H1 (cell line): ENCODE measurements at regions not wholly inside any gene's neighbourhood (a gene's known extent, or its start where the extent isn't known, plus 50 kb on each side); places are given as distances from the start of the nearest gene placed in this dataset.

Experiments used
- CTCF ChIA-PET: fragments of 300-600 bp; sonication (Branson Sonifier 250); formaldehyde crosslinking; loops from one replicate; lab custom pipeline; 2021; ENCODE audit not compliant: partially characterized antibody; lab: Charles Lee
- POLR2A ChIA-PET: fragments of 300-600 bp; sonication (Branson Sonifier 250); formaldehyde crosslinking; loops from one replicate; lab custom pipeline; 2021; ENCODE audit warnings: inconsistent platforms; ENCODE audit not compliant: partially characterized antibody; lab: Charles Lee
- DNase-seq, 2 experiments: peaks; one replicate each; pipeline versions ENCODE4 v3.0.0 to v3.0.0-alpha.2; 2010 to 2022; ENCODE audit warnings: low spot score in 2 of 2, low read depth in 1 of 2, mixed read lengths in 1 of 2
- FAIRE-seq: peaks from 2 replicates; lab custom pipeline; 2011; peaks lifted over from hg19 to GRCh38; lab: Jason Lieb, UNC
- H2AFZ ChIP-seq: 2 replicates; pipeline ENCODE4 v1.8.1; 2012; ENCODE audit warnings: low read length, inconsistent platforms
- H2AK5ac ChIP-seq: 2 replicates; pipeline ENCODE4 v1.6.1; 2013; ENCODE audit warnings: low read depth, low read length
- H2BK120ac ChIP-seq: replicated peaks from 2 replicates; pipeline ENCODE3; 2013; ENCODE audit warnings: low read depth, low read length, inconsistent platforms
- H2BK12ac ChIP-seq: 2 replicates; pipeline ENCODE4 v1.6.1; 2013; ENCODE audit warnings: low read depth, low read length
- H2BK15ac ChIP-seq: 2 replicates; pipeline ENCODE4 v1.6.1; 2013; ENCODE audit warnings: low read length
- H2BK20ac ChIP-seq: 2 replicates; pipeline ENCODE4 v1.6.1; 2013; ENCODE audit warnings: low read length
- H2BK5ac ChIP-seq: 2 replicates; pipeline ENCODE4 v1.6.1; 2013; ENCODE audit warnings: low read depth, low read length
- H3K14ac ChIP-seq: 2 replicates; pipeline ENCODE4 v1.6.1; 2013; ENCODE audit warnings: inconsistent platforms; ENCODE audit not compliant: insufficient read length
- H3K18ac ChIP-seq: 2 replicates; pipeline ENCODE4 v1.6.1; 2013; ENCODE audit warnings: low read length; ENCODE audit errors: extremely low read depth
- H3K23ac ChIP-seq: 2 replicates; pipeline ENCODE4 v1.6.1; 2013; ENCODE audit warnings: inconsistent platforms; ENCODE audit not compliant: insufficient read length
- H3K23me2 ChIP-seq: 2 replicates; pipeline ENCODE4 v1.6.1; 2013; ENCODE audit warnings: low read depth, low read length
- H3K27ac ChIP-seq: 2 replicates; pipeline ENCODE4 v1.6.1; 2011; ENCODE audit warnings: low read depth, low read length, inconsistent platforms
- H3K27me3 ChIP-seq, 4 experiments: replicated peaks in 1 of 4; 1 replicate in 1 of 4; 2 replicates in 3 of 4; pipeline versions ENCODE4 v1.6.1 to v1.8.1; 2011 to 2013; ENCODE audit warnings: low read length in 3 of 4, mild to moderate bottlenecking in 3 of 4, inconsistent platforms in 2 of 4, mixed read lengths in 2 of 4, moderate library complexity in 1 of 4; ENCODE audit not compliant: control insufficient read depth in 3 of 4, insufficient read depth in 3 of 4; ENCODE audit errors: extremely low read depth in 1 of 4
- H3K36me3 ChIP-seq, 4 experiments: 2 replicates each; pipeline versions ENCODE4 v1.6.1 to v1.8.1; 2011 to 2013; ENCODE audit warnings: mild to moderate bottlenecking in 4 of 4, low read length in 3 of 4, moderate library complexity in 2 of 4, control low read depth in 1 of 4, inconsistent platforms in 1 of 4; ENCODE audit not compliant: insufficient read depth in 4 of 4, control insufficient read depth in 2 of 4
- H3K4ac ChIP-seq: replicated peaks from 2 replicates; pipeline ENCODE3; 2013; ENCODE audit warnings: low read length, low read depth, mixed read lengths, inconsistent platforms; ENCODE audit not compliant: insufficient read length
- H3K4me1 ChIP-seq, 4 experiments: replicated peaks in 1 of 4; 1 replicate in 1 of 4; 2 replicates in 3 of 4; pipeline versions ENCODE4 v1.6.1 to v1.8.1; 2011 to 2013; ENCODE audit warnings: low read length in 3 of 4, inconsistent platforms in 2 of 4, mixed read lengths in 1 of 4; ENCODE audit not compliant: insufficient read depth in 4 of 4, control insufficient read depth in 3 of 4
- H3K4me2 ChIP-seq, 2 experiments: 2 replicates each; pipeline versions ENCODE4 v1.6.1 to v1.8.1; 2011 to 2013; ENCODE audit warnings: low read depth in 2 of 2, low read length in 2 of 2, control low read depth in 1 of 2, inconsistent platforms in 1 of 2, mild to moderate bottlenecking in 1 of 2; ENCODE audit not compliant: insufficient read depth in 1 of 2
- H3K4me3 ChIP-seq, 4 experiments: fragments of 200-600, 300-600 bp in 1 of 4; sonication (generic), shearing (Covaris generic), sonication (Bioruptor Twin) in 1 of 4; 2 replicates each; pipeline versions ENCODE4 v1.5.1 to v1.8.1; 2011 to 2016; ENCODE audit warnings: low read length in 4 of 4, low read depth in 3 of 4, control low read depth in 2 of 4, inconsistent platforms in 2 of 4, mild to moderate bottlenecking in 2 of 4, mixed read lengths in 1 of 4, moderate library complexity in 1 of 4; ENCODE audit not compliant: insufficient read depth in 2 of 4; ENCODE audit errors: extremely low read depth in 1 of 4
- H3K56ac ChIP-seq: replicated peaks from 2 replicates; pipeline ENCODE3; 2013; ENCODE audit warnings: low read depth, mild to moderate bottlenecking, mixed read lengths, low read length, inconsistent platforms; ENCODE audit not compliant: insufficient read length
- H3K79me1 ChIP-seq: 2 replicates; pipeline ENCODE4 v1.6.1; 2013; ENCODE audit warnings: low read depth, low read length, control low read depth
- H3K79me2 ChIP-seq, 2 experiments: 2 replicates each; pipeline versions ENCODE4 v1.6.1 to v1.8.1; 2012 to 2013; ENCODE audit warnings: low read length in 2 of 2, mild to moderate bottlenecking in 2 of 2, inconsistent platforms in 1 of 2; ENCODE audit not compliant: insufficient read depth in 2 of 2, control insufficient read depth in 1 of 2
- H3K9ac ChIP-seq, 4 experiments: replicated peaks in 1 of 4; 1 replicate in 1 of 4; 2 replicates in 3 of 4; pipeline versions ENCODE4 v1.6.1 to v1.8.1; 2011 to 2013; ENCODE audit warnings: low read depth in 3 of 4, low read length in 3 of 4, control low read depth in 2 of 4, mild to moderate bottlenecking in 2 of 4, moderate library complexity in 2 of 4, inconsistent platforms in 1 of 4; ENCODE audit errors: extremely low read depth in 1 of 4
- H3K9me3 ChIP-seq, 2 experiments: 2 replicates each; pipeline versions ENCODE4 v1.6.1 to v1.8.1; 2012 to 2013; ENCODE audit warnings: mild to moderate bottlenecking in 2 of 2, moderate library complexity in 2 of 2, control low read depth in 1 of 2, inconsistent platforms in 1 of 2, low read depth in 1 of 2, low read length in 1 of 2, mixed read lengths in 1 of 2; ENCODE audit not compliant: insufficient read depth in 2 of 2
- H4K20me1 ChIP-seq, 2 experiments: replicated peaks in 1 of 2; 2 replicates each; pipeline versions ENCODE3 to v1.8.1; 2011 to 2013; ENCODE audit warnings: inconsistent platforms in 2 of 2, low read length in 2 of 2, mild to moderate bottlenecking in 1 of 2; ENCODE audit not compliant: insufficient read depth in 2 of 2, control insufficient read depth in 1 of 2
- H4K5ac ChIP-seq: 2 replicates; pipeline ENCODE4 v1.6.1; 2013; ENCODE audit warnings: low read length, low read depth, mixed read lengths, inconsistent platforms; ENCODE audit not compliant: insufficient read length
- H4K8ac ChIP-seq: 2 replicates; pipeline ENCODE4 v1.8.0; 2013; ENCODE audit warnings: mild to moderate bottlenecking, moderate library complexity, low read length, inconsistent platforms; ENCODE audit not compliant: insufficient read depth; ENCODE audit errors: extremely low read depth
- H4K91ac ChIP-seq: replicated peaks from 2 replicates; pipeline ENCODE3; 2013; ENCODE audit warnings: low read length, mixed read lengths, inconsistent platforms; ENCODE audit not compliant: insufficient read length
- MAX ChIP-seq: IDR thresholded peaks from 2 replicates; pipeline ENCODE4 v1.6.1; 2012; ENCODE audit warnings: inconsistent platforms
- PHF8 ChIP-seq: fragments of 200-600 bp; sonication (generic); conservative IDR thresholded peaks from 2 replicates; pipeline ENCODE4 v1.7.1; 2012; ENCODE audit warnings: low read depth, mild to moderate bottlenecking, inconsistent platforms, low read length, moderate library complexity
- WGBS, 2 experiments: shearing (Covaris generic) in 1 of 2; methylation state at CpG; one replicate each; pipeline versions ENCODE4 v1.1.6 to v1.1.7; 2013 to 2015; ENCODE audit warnings: low lambda C conversion rate in 2 of 2, mixed read lengths in 2 of 2, inconsistent platforms in 1 of 2, low coverage in 1 of 2, missing lambda C conversion rate in 1 of 2; ENCODE audit not compliant: insufficient replicate concordance in 2 of 2, insufficient coverage in 1 of 2, insufficient read length in 1 of 2; ENCODE audit errors: extremely low coverage in 1 of 2, missing lambda C conversion rate in 1 of 2; 5-methylcytosine and 5-hydroxymethylcytosine counted together

GRCh38 chr3:10583798-10584708, 78.7 kb upstream of the ATP2B2 start:
- Histone ChIP-seq H3K56ac (no peak overlapping the region), H3K4me2 (no peak overlapping the region), H2AK5ac (no peak overlapping the region), H4K5ac (no peak overlapping the region), H3K18ac (no peak overlapping the region), H3K27me3 (no peaks in the 10 kb centered on the region), H2BK20ac (no peak overlapping the region), H3K14ac (no peak overlapping the region), H4K8ac (peak overlapping the region; percentile 38), H3K9me3 (no peaks in the 10 kb centered on the region), H2BK5ac (no peak overlapping the region), H3K4me1 (no peaks in the 10 kb centered on the region; a peak in 1 of 7 replicates), H3K4ac (no peak overlapping the region), H4K20me1 (no peaks in the 10 kb centered on the region), H3K27ac (no peak overlapping the region), H3K4me3 (no peak overlapping the region), H3K79me1 (no peaks in the 10 kb centered on the region), H2BK12ac (no peak overlapping the region), H2AFZ (0 out of 2 replicates have a peak overlapping the region, but pooled peaks have one; percentile 40), H3K23me2 (no peaks in the 10 kb centered on the region), H2BK120ac (no peak overlapping the region), H2BK15ac (no peak overlapping the region), H4K91ac (no peak overlapping the region), H3K36me3 (no peaks in the 10 kb centered on the region), H3K23ac (no peak overlapping the region), H3K9ac (no peak overlapping the region), H3K79me2 (no peaks in the 10 kb centered on the region)
- ChIA-PET POLR2A (no interaction called here), CTCF (interaction anchor here (0.9 to 5.0 kb wide), 12 partner anchors 9 to 239 kb away, joined by 3 to 20 read pairs (median 3); no protein-coding TSS in a partner anchor)
- WGBS, 2 experiments: 79% methylated on average over 12 of the region's 13 CpGs; no CpG with 5 or more reads in 1 of the 2 experiments
- DNase-seq (no peak), FAIRE-seq (no peak)
- TF ChIP-seq PHF8: no peak
- TF ChIP-seq MAX: no peak
